ENCODE measurements at regions not wholly inside any gene's neighbourhood (a gene's known extent, or its start where the extent isn't known, plus 50 kb on each side); places are given as distances from the start of the nearest gene placed in this dataset.
A peak's percentile ranks its signal among the peaks of the same experiment; 100 is the strongest.

- peak; percentile 67 for DNase-seq (ENCODE audit: extremely low spot score)
- TF ChIP-seq, protein P1, sequence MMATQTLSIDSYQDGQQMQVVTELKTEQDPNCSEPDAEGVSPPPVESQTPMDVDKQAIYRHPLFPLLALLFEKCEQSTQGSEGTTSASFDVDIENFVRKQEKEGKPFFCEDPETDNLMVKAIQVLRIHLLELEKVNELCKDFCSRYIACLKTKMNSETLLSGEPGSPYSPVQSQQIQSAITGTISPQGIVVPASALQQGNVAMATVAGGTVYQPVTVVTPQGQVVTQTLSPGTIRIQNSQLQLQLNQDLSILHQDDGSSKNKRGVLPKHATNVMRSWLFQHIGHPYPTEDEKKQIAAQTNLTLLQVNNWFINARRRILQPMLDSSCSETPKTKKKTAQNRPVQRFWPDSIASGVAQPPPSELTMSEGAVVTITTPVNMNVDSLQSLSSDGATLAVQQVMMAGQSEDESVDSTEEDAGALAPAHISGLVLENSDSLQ (IDR thresholded peaks at IDR 0.05) = no peak
- TF ChIP-seq LEF1 (IDR thresholded peaks at IDR 0.05; ENCODE audit: borderline replicate concordance) (no peak), FOXM1 (IDR thresholded peaks at IDR 0.05; ENCODE audit: borderline replicate concordance) (0 out of 2 replicates have a peak, but pooled peaks have one; percentile 41), SUZ12 (IDR thresholded peaks at IDR 0.05) (no peak), BHLHE40 (IDR thresholded peaks at IDR 0.05; ENCODE audit: borderline replicate concordance) (no peak), HDGF (IDR thresholded peaks at IDR 0.05; ENCODE audit: borderline replicate concordance) (no peak)
- ChIA-PET POLR2A (no interaction called here), CTCF (interaction anchor here (0.6 to 2.2 kb wide), 10 partner anchors 10 to 380 kb away, joined by 3 to 13 read pairs (median 4); partner anchors contain the start of gene LOXHD1)
These were observed 177.3 kb downstream of the HAUS1 start for GRCh38 chr18:46281185-46282176.

- CTCF ChIA-PET = interaction anchor here (1.2 to 2.2 kb wide), 5 partner anchors 10 to 379 kb away, joined by 4 to 13 read pairs (median 6); partner anchors contain the start of gene LOXHD1
- TF ChIP-seq FOXM1 (IDR thresholded peaks at IDR 0.05; ENCODE audit: borderline replicate concordance) = no peak
- TF ChIP-seq TARDBP (IDR thresholded peaks at IDR 0.05) = no peak
- no peak for TF ChIP-seq LEF1 (IDR thresholded peaks at IDR 0.05; ENCODE audit: borderline replicate concordance)
- TF ChIP-seq ZNF384 (IDR thresholded peaks at IDR 0.05) = no peak
- TF ChIP-seq SUZ12 (IDR thresholded peaks at IDR 0.05) = no peak
- no peak for TF ChIP-seq FOXA1 (IDR thresholded peaks at IDR 0.05)
- no peak for TF ChIP-seq BHLHE40 (IDR thresholded peaks at IDR 0.05; ENCODE audit: borderline replicate concordance)
- TF ChIP-seq NFRKB (IDR thresholded peaks at IDR 0.05) = no peak
- no peak for TF ChIP-seq L3MBTL2 (conservative IDR thresholded peaks at IDR 0.05)
- TF ChIP-seq, protein P1 (IDR thresholded peaks at IDR 0.05) = no peak
- no peak for TF ChIP-seq ARNT (IDR thresholded peaks at IDR 0.05)
- no peak for TF ChIP-seq CTBP1 (IDR thresholded peaks at IDR 0.05; ENCODE audit: borderline replicate concordance)
- TF ChIP-seq SP1 (IDR thresholded peaks at IDR 0.05) = no peak
- TF ChIP-seq ELF4 (IDR thresholded peaks at IDR 0.05) = no peak
- no peak for TF ChIP-seq FOXK2 (IDR thresholded peaks at IDR 0.05)
- no peak for TF ChIP-seq HDGF (IDR thresholded peaks at IDR 0.05; ENCODE audit: borderline replicate concordance)
- DNase-seq (ENCODE audit: extremely low spot score) = no peak
- POLR2A ChIA-PET = no interaction called here
These were observed 178.0 kb downstream of the HAUS1 start for GRCh38 chr18:46282177-46282570.

DNA sequence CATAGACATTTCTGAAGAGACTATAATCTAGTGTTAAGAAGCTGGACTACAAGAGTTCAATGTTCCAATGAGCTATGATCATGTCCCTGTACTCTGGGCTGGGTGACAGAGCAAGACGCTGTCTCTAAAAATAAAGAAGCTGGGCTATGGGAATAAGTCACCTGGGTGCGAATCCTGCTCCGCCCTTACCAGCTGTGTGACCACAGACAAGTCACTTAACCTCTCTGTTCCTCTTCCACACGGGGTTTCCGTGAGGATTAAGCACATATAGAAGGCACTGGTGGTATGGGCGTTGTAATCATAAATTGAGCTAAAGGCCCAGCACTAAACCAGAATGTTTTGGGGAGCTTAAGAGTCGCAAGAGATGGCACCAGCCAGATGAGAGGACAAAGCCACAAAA, 178.5 kb downstream of the HAUS1 start:
- ChIA-PET CTCF (interaction anchor here (1.2 to 2.2 kb wide), 2 partner anchors 109 to 374 kb away, joined by 4 to 13 read pairs; partner anchors contain the start of gene LOXHD1), POLR2A (no interaction called here)
- no peak for DNase-seq (ENCODE audit: extremely low spot score)

DNA sequence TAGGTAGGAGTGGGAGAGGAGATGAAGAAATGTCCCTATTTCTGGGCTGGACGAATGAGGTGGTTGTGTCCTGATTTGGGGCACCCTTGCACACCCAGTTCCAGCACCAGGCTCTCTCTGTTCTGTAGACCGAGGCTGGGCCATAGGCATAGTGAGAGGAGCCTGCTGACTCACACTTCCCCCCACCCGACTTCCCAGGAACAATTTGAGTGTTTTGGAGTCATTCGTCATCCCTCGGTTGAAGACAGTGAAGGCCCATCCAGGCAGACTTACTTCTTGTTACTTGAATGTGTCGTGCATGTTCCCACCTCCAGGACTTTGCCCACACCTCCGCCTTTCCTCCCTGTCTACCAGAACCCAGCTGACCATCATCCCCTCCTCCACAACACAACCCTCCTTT, 179.1 kb downstream of the HAUS1 start:
- TF ChIP-seq ELF4 (IDR thresholded peaks at IDR 0.05) = no peak
- TF ChIP-seq BHLHE40 (IDR thresholded peaks at IDR 0.05; ENCODE audit: borderline replicate concordance) = no peak
- TF ChIP-seq TARDBP (IDR thresholded peaks at IDR 0.05) = no peak
- TF ChIP-seq SP1 (IDR thresholded peaks at IDR 0.05) = no peak
- no peak for TF ChIP-seq HDGF (IDR thresholded peaks at IDR 0.05; ENCODE audit: borderline replicate concordance)
- TF ChIP-seq, protein P1 (IDR thresholded peaks at IDR 0.05) = no peak
- no peak for TF ChIP-seq FOXM1 (IDR thresholded peaks at IDR 0.05; ENCODE audit: borderline replicate concordance)
- no peak for TF ChIP-seq FOXA1 (IDR thresholded peaks at IDR 0.05)
- no peak for TF ChIP-seq LEF1 (IDR thresholded peaks at IDR 0.05; ENCODE audit: borderline replicate concordance)
- TF ChIP-seq L3MBTL2 (conservative IDR thresholded peaks at IDR 0.05) = no peak
- no peak for TF ChIP-seq CTBP1 (IDR thresholded peaks at IDR 0.05; ENCODE audit: borderline replicate concordance)
- TF ChIP-seq FOXK2 (IDR thresholded peaks at IDR 0.05) = no peak
- TF ChIP-seq ZNF384 (IDR thresholded peaks at IDR 0.05) = no peak
- no peak for TF ChIP-seq SUZ12 (IDR thresholded peaks at IDR 0.05)
- no peak for TF ChIP-seq NFRKB (IDR thresholded peaks at IDR 0.05)
- TF ChIP-seq ARNT (IDR thresholded peaks at IDR 0.05) = no peak
- ChIA-PET CTCF (interaction anchor here (1.2 kb wide), 1 partner anchor 110 kb away, joined by 4 read pairs; a partner anchor contains a TSS), POLR2A (no interaction called here)
- DNase-seq (ENCODE audit: extremely low spot score) = no peak

More for the DNA sequence above, 178.5 kb downstream of the HAUS1 start:
- TF ChIP-seq SP1 (IDR thresholded peaks at IDR 0.05) (no peak), FOXM1 (IDR thresholded peaks at IDR 0.05; ENCODE audit: borderline replicate concordance) (no peak), FOXK2 (IDR thresholded peaks at IDR 0.05) (no peak), ARNT (IDR thresholded peaks at IDR 0.05) (no peak), SUZ12 (IDR thresholded peaks at IDR 0.05) (no peak), NFRKB (IDR thresholded peaks at IDR 0.05) (no peak), BHLHE40 (IDR thresholded peaks at IDR 0.05; ENCODE audit: borderline replicate concordance) (no peak), ELF4 (IDR thresholded peaks at IDR 0.05) (no peak), HDGF (IDR thresholded peaks at IDR 0.05; ENCODE audit: borderline replicate concordance) (no peak), L3MBTL2 (conservative IDR thresholded peaks at IDR 0.05) (no peak)

GRCh38 chr18:46283895-46284295, 179.7 kb downstream of the HAUS1 start:
- ChIA-PET CTCF (no interaction called here), POLR2A (no interaction called here)
- TF ChIP-seq L3MBTL2 (conservative IDR thresholded peaks at IDR 0.05) (no peak), NFRKB (IDR thresholded peaks at IDR 0.05) (no peak), BHLHE40 (IDR thresholded peaks at IDR 0.05; ENCODE audit: borderline replicate concordance) (no peak), SUZ12 (IDR thresholded peaks at IDR 0.05) (no peak), FOXM1 (IDR thresholded peaks at IDR 0.05; ENCODE audit: borderline replicate concordance) (no peak), ELF4 (IDR thresholded peaks at IDR 0.05) (no peak), HDGF (IDR thresholded peaks at IDR 0.05; ENCODE audit: borderline replicate concordance) (no peak), ARNT (IDR thresholded peaks at IDR 0.05) (no peak)
- TF ChIP-seq, protein P1 (IDR thresholded peaks at IDR 0.05) = no peak
- no peak for DNase-seq (ENCODE audit: extremely low spot score)
